ENCODE measurements at regions not wholly inside any gene's neighbourhood (a gene's known extent, or its start where the extent isn't known, plus 50 kb on each side); places are given as distances from the start of the nearest gene placed in this dataset.

DNA sequence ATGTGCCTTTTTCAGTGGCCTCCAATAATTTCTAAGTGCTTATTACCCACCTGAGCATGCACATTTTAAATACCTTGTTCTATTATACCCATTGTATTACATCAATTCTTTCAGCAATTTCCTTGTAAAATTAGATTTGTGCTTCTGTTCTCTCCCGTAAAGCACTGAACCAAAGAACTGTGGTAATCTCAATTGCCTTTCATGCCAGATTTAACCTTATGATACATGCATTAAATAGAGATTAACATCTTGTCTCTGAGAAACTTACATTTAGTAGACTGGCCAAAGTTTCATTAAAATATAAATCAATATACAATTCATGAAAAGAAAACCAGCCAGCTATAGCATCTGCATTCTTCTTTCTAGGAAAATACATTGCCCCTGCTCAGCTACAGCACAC is 137.2 kb downstream of the EFNB2 start:
- H3K36me3 ChIP-seq: no peaks in the 10 kb centered on the region
- no peak overlapping the region for H3K27ac ChIP-seq (replicated peaks)
- no peak overlapping the region for H3K4me3 ChIP-seq
- H3K27me3 ChIP-seq (ENCODE audit: low read depth): no peaks in the 10 kb centered on the region
- TF ChIP-seq, protein P1, sequence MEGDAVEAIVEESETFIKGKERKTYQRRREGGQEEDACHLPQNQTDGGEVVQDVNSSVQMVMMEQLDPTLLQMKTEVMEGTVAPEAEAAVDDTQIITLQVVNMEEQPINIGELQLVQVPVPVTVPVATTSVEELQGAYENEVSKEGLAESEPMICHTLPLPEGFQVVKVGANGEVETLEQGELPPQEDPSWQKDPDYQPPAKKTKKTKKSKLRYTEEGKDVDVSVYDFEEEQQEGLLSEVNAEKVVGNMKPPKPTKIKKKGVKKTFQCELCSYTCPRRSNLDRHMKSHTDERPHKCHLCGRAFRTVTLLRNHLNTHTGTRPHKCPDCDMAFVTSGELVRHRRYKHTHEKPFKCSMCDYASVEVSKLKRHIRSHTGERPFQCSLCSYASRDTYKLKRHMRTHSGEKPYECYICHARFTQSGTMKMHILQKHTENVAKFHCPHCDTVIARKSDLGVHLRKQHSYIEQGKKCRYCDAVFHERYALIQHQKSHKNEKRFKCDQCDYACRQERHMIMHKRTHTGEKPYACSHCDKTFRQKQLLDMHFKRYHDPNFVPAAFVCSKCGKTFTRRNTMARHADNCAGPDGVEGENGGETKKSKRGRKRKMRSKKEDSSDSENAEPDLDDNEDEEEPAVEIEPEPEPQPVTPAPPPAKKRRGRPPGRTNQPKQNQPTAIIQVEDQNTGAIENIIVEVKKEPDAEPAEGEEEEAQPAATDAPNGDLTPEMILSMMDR (IDR thresholded peaks at IDR 0.05; ENCODE audit: borderline replicate concordance): no peak
- no peak for DNase-seq
- intact Hi-C loops (cut with micrococcal nuclease): no loop called here
- H3K9me3 ChIP-seq (replicated peaks): no peaks in the 10 kb centered on the region
- H3K4me1 ChIP-seq: no peaks in the 10 kb centered on the region

DNA sequence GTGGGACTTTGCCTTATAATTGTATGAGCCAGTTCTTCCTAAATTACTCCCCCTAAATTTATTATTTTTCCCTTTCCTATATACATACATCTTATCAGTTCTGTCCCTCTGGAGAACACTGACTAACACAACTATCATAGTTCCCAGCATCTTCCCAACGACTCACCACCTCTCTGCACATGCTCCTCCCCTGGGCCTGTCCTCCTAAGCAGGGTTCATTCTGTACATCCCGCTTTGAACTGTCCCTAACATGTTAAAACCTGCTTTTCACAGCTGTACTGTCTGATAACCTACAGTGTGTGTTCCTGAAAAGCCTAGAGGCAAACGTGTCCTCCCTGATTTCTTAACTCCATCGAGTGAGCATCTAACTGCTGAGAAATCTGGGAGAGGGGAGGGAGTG is 141.7 kb downstream of the EFNB2 start:
- H3K27me3 ChIP-seq (ENCODE audit: low read depth): no peaks in the 10 kb centered on the region
- H3K9me3 ChIP-seq (replicated peaks): no peaks in the 10 kb centered on the region
- H3K27ac ChIP-seq (replicated peaks): no peak overlapping the region
- TF ChIP-seq, protein P1 (IDR thresholded peaks at IDR 0.05; ENCODE audit: borderline replicate concordance): no peak
- no peaks in the 10 kb centered on the region for H3K36me3 ChIP-seq
- H3K4me3 ChIP-seq: no peak overlapping the region
- H3K4me1 ChIP-seq: no peaks in the 10 kb centered on the region
- intact Hi-C loops (cut with micrococcal nuclease): no loop called here
- DNase-seq: no peak

DNA sequence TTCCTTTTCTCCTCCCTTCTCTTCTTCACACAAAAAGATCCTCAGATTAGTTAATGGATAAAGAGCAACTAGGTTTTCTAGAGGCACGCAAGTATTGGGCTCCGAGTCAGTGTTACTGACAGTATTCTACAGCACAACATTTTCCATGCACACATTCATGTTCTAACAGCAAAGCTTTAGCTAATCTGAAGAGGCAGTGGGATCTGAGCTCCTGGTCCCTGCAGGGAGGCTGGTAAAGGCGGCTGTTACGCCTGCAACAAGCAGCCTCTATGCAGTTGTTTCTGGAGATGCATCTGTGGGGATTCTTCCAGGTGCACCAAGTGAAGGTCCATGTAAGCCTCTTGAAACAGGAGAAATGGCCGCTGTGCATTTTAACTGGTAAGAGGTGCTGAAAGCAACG is 143.8 kb downstream of the EFNB2 start:
- intact Hi-C loops (cut with micrococcal nuclease): no loop called here
- H3K9me3 ChIP-seq (replicated peaks): no peaks in the 10 kb centered on the region
- no peaks in the 10 kb centered on the region for H3K4me1 ChIP-seq
- TF ChIP-seq, protein P1 (IDR thresholded peaks at IDR 0.05; ENCODE audit: borderline replicate concordance): no peak
- no peak for DNase-seq
- no peaks in the 10 kb centered on the region for H3K36me3 ChIP-seq
- no peak overlapping the region for H3K27ac ChIP-seq (replicated peaks)
- no peak overlapping the region for H3K4me3 ChIP-seq
- H3K27me3 ChIP-seq (ENCODE audit: low read depth): no peaks in the 10 kb centered on the region

DNA sequence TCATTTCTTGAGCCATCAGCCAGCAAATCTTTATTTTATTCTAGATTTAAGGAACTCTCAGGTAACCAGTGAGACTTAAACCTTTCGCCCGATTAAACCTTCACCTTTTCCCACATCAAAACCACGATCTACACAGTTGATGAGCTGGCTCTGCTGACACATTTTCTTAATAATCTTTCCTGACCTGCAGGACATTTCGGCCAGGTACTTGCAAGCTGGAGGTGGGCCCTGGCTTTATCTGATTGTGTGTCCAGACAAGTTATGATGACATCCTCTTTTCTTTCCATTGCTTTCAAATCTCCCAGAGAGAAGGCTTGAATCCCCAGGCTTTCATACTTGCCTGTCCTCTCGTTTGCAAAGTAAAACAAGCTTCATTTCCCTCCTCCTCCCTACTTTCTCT is 144.2 kb downstream of the EFNB2 start:
- Histone ChIP-seq H3K4me3 (no peak overlapping the region), H3K36me3 (no peaks in the 10 kb centered on the region), H3K4me1 (no peaks in the 10 kb centered on the region), H3K27ac (replicated peaks) (no peak overlapping the region), H3K9me3 (replicated peaks) (no peaks in the 10 kb centered on the region), H3K27me3 (ENCODE audit: low read depth) (no peaks in the 10 kb centered on the region)
- DNase-seq: no peak
- TF ChIP-seq, protein P1 (IDR thresholded peaks at IDR 0.05; ENCODE audit: borderline replicate concordance): no peak
- intact Hi-C loops (cut with micrococcal nuclease): no loop called here

DNA sequence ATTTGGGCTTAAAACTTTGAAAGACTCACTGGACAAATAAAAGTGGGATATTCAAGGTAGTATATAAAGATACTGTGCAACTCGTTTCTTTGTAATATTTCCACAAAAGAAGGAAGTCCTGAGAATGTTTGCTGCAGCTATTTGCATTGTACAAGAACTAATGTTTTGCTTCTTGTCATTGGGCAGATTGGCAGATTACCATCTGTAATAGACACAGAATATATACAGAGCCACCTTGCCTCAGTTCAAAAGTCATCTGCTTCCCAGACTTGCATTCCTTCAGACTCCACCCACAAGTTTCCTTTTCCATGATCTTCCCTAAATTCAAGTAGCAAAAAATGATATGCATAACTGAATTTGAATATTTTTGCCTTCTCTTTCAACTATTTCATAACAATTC is 145.1 kb downstream of the EFNB2 start:
- TF ChIP-seq, protein P1 (IDR thresholded peaks at IDR 0.05; ENCODE audit: borderline replicate concordance): no peak
- intact Hi-C loops (cut with micrococcal nuclease): no loop called here
- Histone ChIP-seq H3K36me3 (no peaks in the 10 kb centered on the region), H3K4me3 (no peak overlapping the region), H3K9me3 (replicated peaks) (no peaks in the 10 kb centered on the region), H3K27ac (replicated peaks) (no peak overlapping the region), H3K27me3 (ENCODE audit: low read depth) (no peaks in the 10 kb centered on the region), H3K4me1 (no peaks in the 10 kb centered on the region)
- no peak for DNase-seq

DNA sequence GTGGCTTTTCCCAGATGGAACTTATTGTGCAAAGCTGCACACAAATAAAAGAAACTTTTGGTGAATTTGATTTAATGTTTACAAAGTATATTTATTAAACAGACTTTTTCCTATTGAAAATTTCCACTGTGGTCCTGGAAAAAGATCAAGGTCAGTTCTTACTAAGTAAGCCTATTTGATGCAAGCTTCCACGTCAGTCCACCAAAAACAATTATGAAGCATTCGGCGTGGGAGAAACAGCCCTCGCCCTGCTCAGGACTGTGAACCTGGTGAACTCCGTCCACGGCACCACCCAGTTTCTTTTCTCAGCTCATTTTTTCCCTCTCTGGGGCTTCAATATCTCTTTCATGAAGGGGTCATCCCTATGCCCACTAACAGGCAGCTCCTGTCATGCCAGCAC is 149.8 kb downstream of the EFNB2 start:
- TF ChIP-seq, protein P1 (IDR thresholded peaks at IDR 0.05; ENCODE audit: borderline replicate concordance): no peak
- Histone ChIP-seq H3K36me3 (no peaks in the 10 kb centered on the region), H3K4me3 (no peak overlapping the region), H3K27me3 (ENCODE audit: low read depth) (no peaks in the 10 kb centered on the region), H3K4me1 (no peaks in the 10 kb centered on the region), H3K27ac (replicated peaks) (no peak overlapping the region), H3K9me3 (replicated peaks) (no peaks in the 10 kb centered on the region)
- no peak for DNase-seq
- intact Hi-C loops (cut with micrococcal nuclease): no loop called here
